HCT116 (cell line): ENCODE measurements at regions not wholly inside any gene's neighbourhood (a gene's known extent, or its start where the extent isn't known, plus 50 kb on each side); places are given as distances from the start of the nearest gene placed in this dataset.

Experiments
- EZH2phosphoT487 ChIP-seq: fragments of 200-600 bp; IDR thresholded peaks from 2 replicates; pipeline ENCODE4 v1.6.1; 2018; ENCODE audit warnings: antibody characterized with exemption, borderline replicate concordance
- POLR2A ChIP-seq: IDR thresholded peaks from 2 replicates; pipeline ENCODE4 v1.7.0; 2011; ENCODE audit warnings: borderline replicate concordance; ENCODE audit not compliant: insufficient read depth, insufficient read length; ENCODE audit errors: extremely low read depth
- SRF ChIP-seq: IDR thresholded peaks from 2 replicates; pipeline ENCODE4 v1.6.1; 2012; ENCODE audit warnings: low read depth
- TF ChIP-seq, protein P1 (sequence below), 3 experiments: fragments of 200-600 bp in 1 of 3; sonication (generic) in 1 of 3; IDR thresholded peaks in 2 of 3; conservative IDR thresholded peaks in 1 of 3; 2 replicates each; pipeline ENCODE4 v1.5.1; 2012 to 2017; ENCODE audit warnings: low read depth in 2 of 3, low read length in 2 of 3, antibody characterized with exemption in 1 of 3, borderline replicate concordance in 1 of 3, control low read depth in 1 of 3, mild to moderate bottlenecking in 1 of 3, mixed read lengths in 1 of 3, mixed run types in 1 of 3, moderate library complexity in 1 of 3; ENCODE audit not compliant: insufficient read depth in 1 of 3
- TF ChIP-seq, protein P2 (sequence below): IDR thresholded peaks from 2 replicates; pipeline ENCODE4 v1.6.1; 2012

DNA sequence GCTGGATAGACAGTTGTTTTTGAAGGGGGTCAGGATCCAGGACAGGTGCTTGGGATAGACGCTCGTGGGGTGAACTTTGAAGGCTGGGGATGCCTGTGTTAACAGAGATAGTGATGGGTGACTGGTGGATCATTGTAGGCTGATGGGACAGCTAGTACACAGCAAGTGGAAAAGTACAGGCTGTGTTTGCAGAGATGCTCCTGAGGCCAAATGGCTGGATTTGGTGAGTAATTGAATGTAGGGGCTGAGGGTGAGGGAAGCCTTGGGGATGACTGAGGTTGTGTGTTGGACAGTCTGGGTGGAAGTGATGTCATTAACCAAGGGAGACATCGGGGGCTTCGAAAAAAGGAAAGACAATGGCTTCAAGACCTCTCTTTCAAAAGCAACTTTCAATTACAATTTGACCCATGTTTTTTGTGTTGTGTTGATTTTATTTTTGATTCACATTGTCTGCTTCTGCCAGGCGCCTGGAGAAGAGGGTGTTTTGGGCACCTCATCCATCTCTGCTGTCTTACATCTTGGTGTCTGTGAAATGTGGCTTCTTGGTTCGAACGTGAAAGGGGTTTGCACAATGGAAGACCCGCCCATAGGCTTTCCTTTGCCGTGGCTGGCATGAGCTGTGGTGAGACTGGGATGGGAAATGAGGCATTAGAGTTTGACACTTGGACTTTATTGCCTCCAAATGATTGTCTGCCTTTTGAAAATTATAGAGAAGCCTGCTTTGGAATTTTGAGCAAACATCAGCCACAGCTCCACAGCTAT is 147.5 kb downstream of the FOXD2 start:
- TF ChIP-seq EZH2phosphoT487 (no peak), POLR2A (no peak), SRF (no peak)
- TF ChIP-seq, protein P1, sequence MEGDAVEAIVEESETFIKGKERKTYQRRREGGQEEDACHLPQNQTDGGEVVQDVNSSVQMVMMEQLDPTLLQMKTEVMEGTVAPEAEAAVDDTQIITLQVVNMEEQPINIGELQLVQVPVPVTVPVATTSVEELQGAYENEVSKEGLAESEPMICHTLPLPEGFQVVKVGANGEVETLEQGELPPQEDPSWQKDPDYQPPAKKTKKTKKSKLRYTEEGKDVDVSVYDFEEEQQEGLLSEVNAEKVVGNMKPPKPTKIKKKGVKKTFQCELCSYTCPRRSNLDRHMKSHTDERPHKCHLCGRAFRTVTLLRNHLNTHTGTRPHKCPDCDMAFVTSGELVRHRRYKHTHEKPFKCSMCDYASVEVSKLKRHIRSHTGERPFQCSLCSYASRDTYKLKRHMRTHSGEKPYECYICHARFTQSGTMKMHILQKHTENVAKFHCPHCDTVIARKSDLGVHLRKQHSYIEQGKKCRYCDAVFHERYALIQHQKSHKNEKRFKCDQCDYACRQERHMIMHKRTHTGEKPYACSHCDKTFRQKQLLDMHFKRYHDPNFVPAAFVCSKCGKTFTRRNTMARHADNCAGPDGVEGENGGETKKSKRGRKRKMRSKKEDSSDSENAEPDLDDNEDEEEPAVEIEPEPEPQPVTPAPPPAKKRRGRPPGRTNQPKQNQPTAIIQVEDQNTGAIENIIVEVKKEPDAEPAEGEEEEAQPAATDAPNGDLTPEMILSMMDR (IDR thresholded peaks at IDR 0.05 in 2 of 3, conservative IDR thresholded peaks at IDR 0.05 in 1 of 3; ENCODE audit: borderline replicate concordance in 1 of 3, insufficient read depth in 1 of 3, low read depth in 2 of 3, low read length in 2 of 3), result no peak
- TF ChIP-seq, protein P2, sequence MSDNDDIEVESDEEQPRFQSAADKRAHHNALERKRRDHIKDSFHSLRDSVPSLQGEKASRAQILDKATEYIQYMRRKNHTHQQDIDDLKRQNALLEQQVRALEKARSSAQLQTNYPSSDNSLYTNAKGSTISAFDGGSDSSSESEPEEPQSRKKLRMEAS, result no peak
